Small intestine (tissue), 7 donors: ENCODE measurements at regions not wholly inside any gene's neighbourhood (a gene's known extent, or its start where the extent isn't known, plus 50 kb on each side); places are given as distances from the start of the nearest gene placed in this dataset.

Experiments
- DNase-seq, 2 donors: peaks; one replicate each; pipeline versions ENCODE4 v3.0.0 to v3.0.0-alpha.2; 2013
- FAIRE-seq: peaks from 2 replicates; lab custom pipeline; 2012; peaks lifted over from hg19 to GRCh38; lab: Jason Lieb, UNC
- H3K27ac ChIP-seq, 3 donors: one replicate each; pipeline ENCODE4 v1.5.1; 2013; ENCODE audit warnings: low read length in 2 of 3, mild to moderate bottlenecking in 2 of 3, control low read depth in 1 of 3, inconsistent platforms in 1 of 3, low read depth in 1 of 3, moderate library complexity in 1 of 3
- H3K27me3 ChIP-seq, 3 donors: one replicate each; pipeline ENCODE4 v1.6.1; 2013; ENCODE audit warnings: low read length in 3 of 3, inconsistent platforms in 1 of 3; ENCODE audit not compliant: control insufficient read depth in 3 of 3, insufficient read depth in 3 of 3
- H3K36me3 ChIP-seq, 3 donors: one replicate each; pipeline ENCODE4 v1.6.1; 2013; ENCODE audit warnings: low read length in 3 of 3, inconsistent platforms in 1 of 3, low read depth in 1 of 3, mild to moderate bottlenecking in 1 of 3, moderate library complexity in 1 of 3; ENCODE audit not compliant: control insufficient read depth in 3 of 3, insufficient read depth in 2 of 3
- H3K4me1 ChIP-seq, 3 donors: one replicate each; pipeline ENCODE4 v1.6.1; 2013; ENCODE audit warnings: low read length in 2 of 3, inconsistent platforms in 1 of 3, low read depth in 1 of 3, mild to moderate bottlenecking in 1 of 3, moderate library complexity in 1 of 3; ENCODE audit not compliant: control insufficient read depth in 3 of 3, insufficient read depth in 2 of 3
- H3K4me3 ChIP-seq, 3 donors: one replicate each; pipeline ENCODE4 v1.5.1; 2013; ENCODE audit warnings: low read length in 3 of 3, control low read depth in 1 of 3, inconsistent platforms in 1 of 3, low read depth in 1 of 3, mild to moderate bottlenecking in 1 of 3, moderate library complexity in 1 of 3
- H3K9me3 ChIP-seq, 2 donors: one replicate each; pipeline ENCODE4 v1.6.1; 2013; ENCODE audit warnings: low read depth in 1 of 2, low read length in 1 of 2; ENCODE audit not compliant: control insufficient read depth in 2 of 2, insufficient read depth in 1 of 2
- WGBS, 3 donors: extraction: QIAGEN DNeasy Blood & Tissue Kit; methylation state at CpG; one replicate each; pipeline ENCODE4 v1.1.7; 2013; 5-methylcytosine and 5-hydroxymethylcytosine counted together
- donor health status: healthy with polysubstance abuse.
- donor health status: control.
- donor health status: control.
- donor health status: Bipolar disorder and iron deficiency.
- donor health status: healthy.

DNA sequence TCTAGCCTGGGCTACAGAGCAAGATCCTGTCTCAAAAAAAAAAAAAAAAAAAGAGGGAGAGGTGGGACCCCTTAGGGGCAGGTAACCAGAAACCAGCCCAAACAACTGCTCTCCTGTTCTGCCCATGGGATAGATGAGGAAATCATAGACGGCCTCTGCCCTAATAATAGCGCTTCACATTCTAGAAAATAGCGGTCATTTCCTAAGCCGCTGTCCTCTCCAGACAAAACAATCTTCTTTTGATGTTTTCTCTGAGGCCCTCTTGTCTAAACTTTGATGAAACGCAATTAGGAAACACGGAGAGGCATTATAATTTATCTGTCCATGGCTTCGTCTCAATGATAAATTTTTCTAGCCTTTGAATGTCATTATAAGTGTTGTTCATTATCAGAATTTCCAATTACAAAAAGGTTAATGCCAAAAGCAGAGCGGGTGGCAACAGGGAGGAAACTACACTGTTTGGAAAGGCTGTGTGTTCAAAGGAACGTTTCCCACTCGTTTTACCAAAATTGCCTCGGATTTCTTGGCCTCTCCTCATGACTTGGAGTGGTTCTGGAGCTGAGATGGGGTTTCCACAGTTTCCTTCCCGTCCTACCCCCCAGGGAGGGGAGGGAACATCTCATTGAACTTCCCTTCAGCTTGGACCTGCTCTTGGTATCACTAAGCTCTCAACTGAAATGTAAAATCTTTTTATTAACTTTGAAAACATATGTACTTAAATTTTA, 151.6 kb upstream of the ZNF236 start:
- H3K27me3 ChIP-seq, result no peaks in the 10 kb centered on the region
- no peak overlapping the region for H3K27ac ChIP-seq
- H3K4me3 ChIP-seq, result no peak overlapping the region
- no peaks in the 10 kb centered on the region for H3K4me1 ChIP-seq
- DNase-seq, result no peak
- WGBS, 3 donors, result 58 to 70% (median 67%) methylated on average over 12 of the region's 12 CpGs
- FAIRE-seq, result no peak
- no peaks in the 10 kb centered on the region for H3K9me3 ChIP-seq
- no peaks in the 10 kb centered on the region for H3K36me3 ChIP-seq

DNA sequence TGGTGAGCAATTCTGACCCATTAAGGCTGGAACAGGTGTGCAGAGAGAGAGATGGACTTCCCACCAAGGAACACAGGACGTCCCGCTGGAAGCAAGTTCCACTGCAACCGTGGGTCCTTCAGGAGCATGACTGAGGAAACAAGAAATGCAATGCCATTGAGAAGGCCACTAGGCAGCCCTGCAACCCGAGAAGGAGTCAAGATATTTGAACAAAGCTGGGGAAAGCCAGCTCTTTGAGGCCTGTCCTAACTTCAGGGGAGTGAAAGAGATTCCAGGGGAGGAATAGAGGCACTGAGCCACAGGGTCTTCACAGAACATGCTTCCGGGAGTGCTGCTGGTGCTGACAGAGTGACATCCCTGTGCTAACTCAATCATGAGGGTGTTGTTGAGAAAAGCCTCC, 153.8 kb upstream of the ZNF236 start:
- DNase-seq (no peak), FAIRE-seq (no peak)
- H3K36me3 ChIP-seq, result no peaks in the 10 kb centered on the region
- no peak overlapping the region for H3K27ac ChIP-seq
- no peaks in the 10 kb centered on the region for H3K27me3 ChIP-seq
- H3K4me3 ChIP-seq, result no peak overlapping the region
- 69 to 80% (median 74%) methylated on average over 5 of the region's 5 CpGs for WGBS, 3 donors
- no peaks in the 10 kb centered on the region for H3K9me3 ChIP-seq
- no peaks in the 10 kb centered on the region for H3K4me1 ChIP-seq

GRCh38 chr18:76668119-76668518, 154.2 kb upstream of the ZNF236 start:
- no peaks in the 10 kb centered on the region for H3K9me3 ChIP-seq
- H3K4me1 ChIP-seq, result no peaks in the 10 kb centered on the region
- FAIRE-seq, result no peak
- DNase-seq, result no peak
- WGBS, 3 donors, result 88 to 93% (median 88%) methylated on average over 8 of the region's 8 CpGs
- H3K36me3 ChIP-seq, result no peaks in the 10 kb centered on the region
- H3K27me3 ChIP-seq, result no peaks in the 10 kb centered on the region
- no peak overlapping the region for H3K27ac ChIP-seq
- no peak overlapping the region for H3K4me3 ChIP-seq

- no peak overlapping the region for H3K27ac ChIP-seq
- H3K36me3 ChIP-seq, result no peaks in the 10 kb centered on the region
- no peak overlapping the region for H3K4me3 ChIP-seq
- FAIRE-seq (no peak), DNase-seq (no peak)
- no peaks in the 10 kb centered on the region for H3K4me1 ChIP-seq
- WGBS, 3 donors, result 81 to 89% (median 83%) methylated on average over 12 of the region's 12 CpGs
- no peaks in the 10 kb centered on the region for H3K9me3 ChIP-seq
- no peaks in the 10 kb centered on the region for H3K27me3 ChIP-seq
Observed at GRCh38 chr18:76667603-76668002, 154.8 kb upstream of the ZNF236 start.

DNA sequence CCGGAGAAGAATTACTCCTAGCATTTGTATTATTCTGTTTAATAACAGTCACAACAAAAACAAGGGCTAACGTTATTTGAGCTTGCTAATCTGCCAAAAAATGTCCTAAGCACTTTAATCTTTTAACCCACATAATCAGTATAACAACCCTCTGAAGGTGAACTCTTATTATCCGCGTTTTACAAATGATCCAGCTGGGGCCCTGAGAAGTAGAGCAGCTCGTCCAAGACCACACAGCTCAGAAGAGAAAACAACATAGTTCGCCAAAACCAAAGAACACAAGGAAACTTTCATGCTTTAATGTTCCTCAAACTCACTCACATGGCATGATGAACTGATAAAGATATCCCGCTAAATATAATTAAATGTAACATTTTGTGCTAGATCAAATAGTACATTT, 159.7 kb upstream of the ZNF236 start:
- DNase-seq (no peak), FAIRE-seq (no peak)
- no peaks in the 10 kb centered on the region for H3K4me1 ChIP-seq
- WGBS, 3 donors, result 43 to 54% (median 44%) methylated on average over 7 of the region's 7 CpGs
- H3K9me3 ChIP-seq, result no peaks in the 10 kb centered on the region
- no peak overlapping the region for H3K4me3 ChIP-seq
- no peaks in the 10 kb centered on the region for H3K36me3 ChIP-seq
- H3K27ac ChIP-seq, result no peak overlapping the region
- no peaks in the 10 kb centered on the region for H3K27me3 ChIP-seq

DNA sequence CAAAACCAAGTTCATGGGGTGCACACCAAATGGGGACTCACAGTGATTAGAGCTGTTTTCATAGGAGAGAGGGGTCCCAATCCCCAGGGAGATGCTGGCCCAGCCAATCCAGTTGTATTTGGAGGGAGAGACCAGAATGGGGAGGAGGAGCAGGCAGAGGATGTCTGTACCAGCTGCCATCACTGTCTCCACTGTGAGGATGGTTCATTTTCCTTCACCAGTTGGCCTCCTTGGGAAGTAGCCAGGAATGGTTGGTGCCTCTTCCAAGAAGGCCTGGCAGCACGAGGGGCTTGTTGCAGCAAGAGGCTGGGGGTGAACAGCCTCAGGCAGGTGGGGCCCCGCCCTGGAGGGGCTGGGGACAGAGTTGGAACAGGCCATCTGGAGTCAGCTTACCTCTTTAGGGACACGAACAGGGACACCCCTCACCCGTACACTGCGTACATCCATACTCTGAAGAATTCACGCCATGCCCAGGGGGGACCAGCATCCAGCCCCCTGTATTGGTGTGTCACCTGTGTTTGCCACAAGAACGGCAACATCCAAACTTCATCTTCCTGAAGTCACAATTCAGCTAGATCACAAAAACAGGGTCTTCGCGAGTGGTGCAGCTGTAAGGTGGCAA, 161.7 kb upstream of the ZNF236 start:
- FAIRE-seq, result no peak
- Histone ChIP-seq H3K4me3 (no peak overlapping the region), H3K9me3 (no peaks in the 10 kb centered on the region), H3K4me1 (peaks cover 0 to 2% (median 0%) of the 10 kb centered on the region in 3 donors), H3K36me3 (no peaks in the 10 kb centered on the region), H3K27ac (no peak overlapping the region), H3K27me3 (peaks cover 0 to 2% (median 0%) of the 10 kb centered on the region in 3 donors)
- 73 to 79% (median 76%) methylated on average over 9 of the region's 9 CpGs for WGBS, 3 donors
- no peak for DNase-seq

- H3K36me3 ChIP-seq, result no peaks in the 10 kb centered on the region
- no peak for DNase-seq
- H3K27me3 ChIP-seq, result peaks cover 0 to 2% (median 0%) of the 10 kb centered on the region in 3 donors
- FAIRE-seq, result no peak
- H3K4me3 ChIP-seq, result no peak overlapping the region
- WGBS, 3 donors, result 39 to 51% (median 47%) methylated on average over 7 of the region's 7 CpGs
- H3K27ac ChIP-seq, result no peak overlapping the region
- H3K9me3 ChIP-seq, result no peaks in the 10 kb centered on the region
- H3K4me1 ChIP-seq, result peaks cover 0 to 2% (median 0%) of the 10 kb centered on the region in 3 donors
Observed at GRCh38 chr18:76658627-76659026, 163.6 kb upstream of the ZNF516 start.

DNA sequence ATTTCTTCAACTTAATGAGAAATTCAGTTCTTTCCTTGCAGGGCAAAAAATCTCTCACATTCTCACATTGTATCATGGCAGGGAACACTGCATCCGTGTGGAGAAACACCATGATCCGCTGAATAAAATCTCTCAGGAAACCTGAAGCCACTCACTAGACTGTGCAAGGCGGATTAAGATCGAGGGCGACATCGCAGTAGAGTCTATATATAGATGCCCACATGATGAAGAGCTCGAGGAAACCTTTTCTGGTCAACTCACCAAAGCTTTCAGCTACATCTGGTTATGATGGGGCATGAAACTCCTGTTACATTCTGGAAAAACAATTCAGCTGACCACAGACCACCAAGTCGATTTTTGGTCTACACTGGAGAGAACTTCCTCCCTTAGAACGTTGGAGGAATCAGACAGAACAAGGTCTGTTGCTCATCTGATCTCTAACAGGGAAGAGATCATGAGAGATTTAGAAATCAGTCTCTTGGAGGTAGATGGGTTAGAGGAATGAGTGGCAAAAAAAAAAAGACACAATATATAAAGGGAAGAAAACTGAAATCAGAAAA, 162.9 kb upstream of the ZNF516 start:
- Histone ChIP-seq H3K4me3 (no peak overlapping the region), H3K27ac (no peak overlapping the region), H3K36me3 (no peaks in the 10 kb centered on the region), H3K4me1 (peaks cover 0 to 2% (median 0%) of the 10 kb centered on the region in 3 donors), H3K9me3 (no peaks in the 10 kb centered on the region), H3K27me3 (peaks cover 0 to 2% (median 0%) of the 10 kb centered on the region in 3 donors)
- DNase-seq (no peak), FAIRE-seq (no peak)
- WGBS, 3 donors, result 59 to 78% (median 67%) methylated on average over 9 of the region's 9 CpGs
